C4-2B (cell line): ENCODE measurements at regions not wholly inside any gene's neighbourhood (a gene's known extent, or its start where the extent isn't known, plus 50 kb on each side); places are given as distances from the start of the nearest gene placed in this dataset.

ENCODE experiments used
- H3K27ac ChIP-seq: fragments of 450-650 bp; 2 replicates; pipeline ENCODE4 v1.5.1; 2017
- CTCF ChIP-seq: fragments of 450-650 bp; conservative IDR thresholded peaks from 2 replicates; pipeline ENCODE4 v1.5.1; 2017; ENCODE audit warnings: mild to moderate bottlenecking
- ZFX ChIP-seq: fragments of 450-650 bp; IDR thresholded peaks from 2 replicates; pipeline ENCODE4 v1.6.1; 2017

GRCh38 chr4:12724510-12724909 lies 759.6 kb downstream of the RAB28 start:
- TF ChIP-seq ZFX = no peak
- peak; percentile 82 for TF ChIP-seq CTCF
- no peak overlapping the region for H3K27ac ChIP-seq

- H3K27ac ChIP-seq = no peak overlapping the region
- TF ChIP-seq ZFX (no peak), CTCF (no peak)
Measured at GRCh38 chr4:12723849-12724447, 760.2 kb downstream of the RAB28 start.

GRCh38 chr4:12716896-12717295 lies 767.2 kb downstream of the RAB28 start:
- TF ChIP-seq ZFX (no peak), CTCF (no peak)
- no peak overlapping the region for H3K27ac ChIP-seq

- no peak overlapping the region for H3K27ac ChIP-seq
- no peak for TF ChIP-seq CTCF
Measured at GRCh38 chr4:12712648-12713339, 771.3 kb downstream of the RAB28 start.

GRCh38 chr4:12707381-12708175 lies 776.6 kb downstream of the RAB28 start:
- no peak overlapping the region for H3K27ac ChIP-seq
- TF ChIP-seq CTCF = no peak
- TF ChIP-seq ZFX = no peak

- H3K27ac ChIP-seq = no peak overlapping the region
- TF ChIP-seq ZFX (no peak), CTCF (no peak)
Measured at GRCh38 chr4:12703036-12703435, 781.1 kb downstream of the RAB28 start.

- H3K27ac ChIP-seq = no peak overlapping the region
- no peak for TF ChIP-seq CTCF
- no peak for TF ChIP-seq ZFX
Measured at GRCh38 chr4:12701384-12701783, 782.8 kb downstream of the RAB28 start.
